Activated T-cell treated with anti-CD3 and anti-CD28 coated beads, Interleukin-2, amount 50 U/mL, for 24 hours (primary cell): ENCODE measurements at regions not wholly inside any gene's neighbourhood (a gene's known extent, or its start where the extent isn't known, plus 50 kb on each side); places are given as distances from the start of the nearest gene placed in this dataset.

Source experiments
- DNase-seq: peaks from one replicate; pipeline ENCODE4 v3.0.0-alpha.2; 2020
- H3K27ac Mint-ChIP-seq: 2 replicates; pipeline ENCODE4 v1.8.0; 2020; ENCODE audit warnings: mild to moderate bottlenecking, mixed read lengths
- H3K27me3 Mint-ChIP-seq: 2 replicates; pipeline ENCODE4 v1.8.0; 2020; ENCODE audit warnings: mixed read lengths
- H3K36me3 Mint-ChIP-seq: 2 replicates; pipeline ENCODE4 v1.8.0; 2020; ENCODE audit warnings: low read depth, mixed read lengths
- H3K4me1 Mint-ChIP-seq: 2 replicates; pipeline ENCODE4 v1.8.0; 2020; ENCODE audit warnings: low read depth, mixed read lengths
- H3K4me3 Mint-ChIP-seq: 2 replicates; pipeline ENCODE4 v1.8.0; 2020; ENCODE audit warnings: mild to moderate bottlenecking, moderate library complexity, mixed read lengths
- H3K9me3 Mint-ChIP-seq: 2 replicates; pipeline ENCODE4 v1.8.0; 2020; ENCODE audit warnings: mixed read lengths

- DNase-seq = no peak
- Mint-ChIP-seq H3K9me3 (no peaks in the 10 kb centered on the region), H3K27ac (no peak overlapping the region), H3K36me3 (no peaks in the 10 kb centered on the region), H3K4me1 (no peaks in the 10 kb centered on the region), H3K27me3 (no peaks in the 10 kb centered on the region), H3K4me3 (no peak overlapping the region)
These were observed 62.4 kb upstream of the TCF4 start for GRCh38 chr18:55650363-55650870.

- no peak for DNase-seq
- no peak overlapping the region for H3K27ac Mint-ChIP-seq
- H3K27me3 Mint-ChIP-seq = no peaks in the 10 kb centered on the region
- no peak overlapping the region for H3K4me3 Mint-ChIP-seq
- H3K4me1 Mint-ChIP-seq = no peaks in the 10 kb centered on the region
- H3K9me3 Mint-ChIP-seq = no peaks in the 10 kb centered on the region
- no peaks in the 10 kb centered on the region for H3K36me3 Mint-ChIP-seq
These were observed 59.3 kb upstream of the TCF4 start for GRCh38 chr18:55647331-55647730.

- DNase-seq = no peak
- Mint-ChIP-seq H3K4me1 (no peaks in the 10 kb centered on the region), H3K36me3 (no peaks in the 10 kb centered on the region), H3K9me3 (peaks cover 17% of the 10 kb centered on the region), H3K4me3 (no peak overlapping the region), H3K27ac (no peak overlapping the region), H3K27me3 (no peaks in the 10 kb centered on the region)
These were observed 54.2 kb upstream of the TCF4 start for GRCh38 chr18:55642191-55642590.

GRCh38 chr18:55641486-55641885, 53.5 kb upstream of the TCF4 start:
- H3K36me3 Mint-ChIP-seq = no peaks in the 10 kb centered on the region
- H3K4me1 Mint-ChIP-seq = no peaks in the 10 kb centered on the region
- no peak for DNase-seq
- H3K4me3 Mint-ChIP-seq = no peak overlapping the region
- H3K9me3 Mint-ChIP-seq = peaks cover 17% of the 10 kb centered on the region
- H3K27me3 Mint-ChIP-seq = no peaks in the 10 kb centered on the region
- no peak overlapping the region for H3K27ac Mint-ChIP-seq
